Activated T-cell treated with anti-CD3 and anti-CD28 coated beads, Interleukin-2, amount 50 U/mL, for 24 hours (primary cell): ENCODE measurements at regions not wholly inside any gene's neighbourhood (a gene's known extent, or its start where the extent isn't known, plus 50 kb on each side); places are given as distances from the start of the nearest gene placed in this dataset.
"Not testable (repeated sequence)": the region's sequence is repeated elsewhere in the genome, so short reads cannot be mapped to it uniquely, and the experiment has no call there.

Experiments used
- DNase-seq: peaks from one replicate; pipeline ENCODE4 v3.0.0-alpha.2; 2020
- H3K27ac Mint-ChIP-seq: 2 replicates; pipeline ENCODE4 v1.8.0; 2020; ENCODE audit warnings: mild to moderate bottlenecking, mixed read lengths
- H3K27me3 Mint-ChIP-seq: 2 replicates; pipeline ENCODE4 v1.8.0; 2020; ENCODE audit warnings: mixed read lengths
- H3K36me3 Mint-ChIP-seq: 2 replicates; pipeline ENCODE4 v1.8.0; 2020; ENCODE audit warnings: low read depth, mixed read lengths
- H3K4me1 Mint-ChIP-seq: 2 replicates; pipeline ENCODE4 v1.8.0; 2020; ENCODE audit warnings: low read depth, mixed read lengths
- H3K4me3 Mint-ChIP-seq: 2 replicates; pipeline ENCODE4 v1.8.0; 2020; ENCODE audit warnings: mild to moderate bottlenecking, moderate library complexity, mixed read lengths
- H3K9me3 Mint-ChIP-seq: 2 replicates; pipeline ENCODE4 v1.8.0; 2020; ENCODE audit warnings: mixed read lengths

DNA sequence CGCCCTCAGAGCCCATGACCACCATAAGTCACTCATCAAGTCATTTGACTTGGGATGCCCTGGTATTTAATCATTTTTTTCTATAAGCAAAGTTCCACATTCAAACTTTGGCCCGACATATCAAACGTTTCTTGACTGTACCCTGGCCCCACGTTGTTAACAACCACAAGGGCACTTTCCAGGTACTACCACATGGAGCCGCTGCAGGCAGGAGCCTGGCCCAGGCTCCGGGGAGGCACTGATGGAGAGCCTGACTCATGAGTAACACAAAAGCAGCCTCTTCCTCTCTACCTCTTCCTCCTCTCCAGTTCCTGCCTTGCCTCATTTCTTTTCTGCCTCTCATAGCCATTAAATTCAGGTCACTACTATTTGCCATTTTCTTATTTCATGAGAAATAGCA is 95.9 kb upstream of the ADORA2B start:
- H3K27me3 Mint-ChIP-seq, H3K4me3 Mint-ChIP-seq, H3K9me3 Mint-ChIP-seq, H3K36me3 Mint-ChIP-seq, H3K4me1 Mint-ChIP-seq, H3K27ac Mint-ChIP-seq: not testable (repeated sequence)
- peak; percentile 65 for DNase-seq

- H3K27ac Mint-ChIP-seq = not testable (repeated sequence)
Measured at GRCh38 chr17:15850071-15850470, 94.9 kb upstream of the ADORA2B start.

GRCh38 chr17:15850687-15851086 is 94.2 kb upstream of the ADORA2B start:
- H3K36me3 Mint-ChIP-seq, H3K27me3 Mint-ChIP-seq, H3K27ac Mint-ChIP-seq, H3K4me1 Mint-ChIP-seq, H3K9me3 Mint-ChIP-seq, DNase-seq, H3K4me3 Mint-ChIP-seq: not testable (repeated sequence)

More at GRCh38 chr17:15850071-15850470, 94.9 kb upstream of the ADORA2B start:
- not testable (repeated sequence) for H3K4me3 Mint-ChIP-seq, H3K4me1 Mint-ChIP-seq, DNase-seq, H3K9me3 Mint-ChIP-seq, H3K36me3 Mint-ChIP-seq, H3K27me3 Mint-ChIP-seq

DNA sequence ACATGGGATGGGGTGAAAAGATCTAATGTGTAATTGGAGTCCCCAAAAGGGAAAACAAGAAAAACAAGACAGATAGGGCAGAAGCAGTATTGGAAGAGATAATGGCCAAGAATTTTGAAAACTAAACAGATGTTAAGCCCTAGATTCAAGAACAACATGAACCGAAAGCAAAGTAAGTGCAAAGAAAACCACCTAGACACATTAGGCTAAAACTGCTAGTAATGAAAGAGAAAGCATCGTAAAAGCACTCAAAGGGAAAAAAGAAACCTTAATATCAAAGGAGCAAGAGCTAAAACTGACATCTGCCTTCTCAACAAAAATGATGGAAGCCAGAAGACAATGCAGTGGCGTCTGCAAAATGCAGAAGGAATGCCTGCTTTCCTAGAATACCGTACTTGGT is 92.1 kb upstream of the ADORA2B start:
- not testable (repeated sequence) for DNase-seq, H3K27me3 Mint-ChIP-seq, H3K4me3 Mint-ChIP-seq, H3K9me3 Mint-ChIP-seq, H3K4me1 Mint-ChIP-seq, H3K36me3 Mint-ChIP-seq, H3K27ac Mint-ChIP-seq

DNA sequence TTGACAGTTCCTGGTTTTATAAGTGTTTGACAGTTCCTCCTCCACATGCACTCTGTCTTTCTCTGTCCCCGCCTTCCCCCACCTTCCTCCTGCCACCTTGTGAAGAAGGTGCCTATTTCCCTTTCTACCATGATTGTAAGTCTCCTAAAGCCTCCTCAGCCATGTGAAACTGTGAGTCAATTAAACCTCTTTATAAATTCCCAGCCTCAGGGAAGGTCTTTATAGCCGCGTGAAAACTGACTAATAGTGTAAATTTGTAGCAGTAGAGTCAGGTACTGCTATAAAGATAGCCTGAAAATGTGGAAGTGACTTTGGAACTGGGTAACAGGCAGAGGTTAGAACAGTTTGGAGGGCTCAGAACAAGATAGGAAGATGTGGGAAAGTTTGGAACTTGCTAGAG is 88.7 kb upstream of the ADORA2B start:
- H3K4me1 Mint-ChIP-seq, H3K4me3 Mint-ChIP-seq, H3K27ac Mint-ChIP-seq, H3K9me3 Mint-ChIP-seq, DNase-seq, H3K36me3 Mint-ChIP-seq, H3K27me3 Mint-ChIP-seq: not testable (repeated sequence)

DNA sequence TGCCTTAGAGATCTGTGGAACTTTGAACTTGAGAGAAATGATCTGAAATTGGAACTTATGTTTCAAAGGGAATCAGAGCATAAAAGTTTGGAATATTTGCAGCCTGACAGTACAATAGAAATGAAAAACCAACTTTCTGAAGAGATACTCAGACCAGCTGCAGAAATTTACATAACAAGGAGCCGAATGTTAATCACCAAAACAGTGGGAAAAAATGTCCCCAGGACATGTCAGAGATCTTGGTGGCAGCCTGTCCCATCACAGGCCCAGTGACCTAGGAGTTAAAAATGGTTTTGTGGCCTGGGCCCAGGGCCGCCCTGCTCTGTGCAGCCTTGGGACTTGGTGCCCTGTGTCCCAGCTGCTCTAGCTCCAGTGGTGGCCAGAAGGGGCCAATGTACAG is 88.2 kb upstream of the ADORA2B start:
- not testable (repeated sequence) for H3K4me3 Mint-ChIP-seq, DNase-seq, H3K9me3 Mint-ChIP-seq, H3K27me3 Mint-ChIP-seq, H3K36me3 Mint-ChIP-seq, H3K4me1 Mint-ChIP-seq, H3K27ac Mint-ChIP-seq

- H3K9me3 Mint-ChIP-seq, H3K27me3 Mint-ChIP-seq, H3K4me1 Mint-ChIP-seq, H3K4me3 Mint-ChIP-seq, DNase-seq, H3K36me3 Mint-ChIP-seq, H3K27ac Mint-ChIP-seq: not testable (repeated sequence)
Measured at GRCh38 chr17:15858082-15858481, 86.8 kb upstream of the ADORA2B start.

DNA sequence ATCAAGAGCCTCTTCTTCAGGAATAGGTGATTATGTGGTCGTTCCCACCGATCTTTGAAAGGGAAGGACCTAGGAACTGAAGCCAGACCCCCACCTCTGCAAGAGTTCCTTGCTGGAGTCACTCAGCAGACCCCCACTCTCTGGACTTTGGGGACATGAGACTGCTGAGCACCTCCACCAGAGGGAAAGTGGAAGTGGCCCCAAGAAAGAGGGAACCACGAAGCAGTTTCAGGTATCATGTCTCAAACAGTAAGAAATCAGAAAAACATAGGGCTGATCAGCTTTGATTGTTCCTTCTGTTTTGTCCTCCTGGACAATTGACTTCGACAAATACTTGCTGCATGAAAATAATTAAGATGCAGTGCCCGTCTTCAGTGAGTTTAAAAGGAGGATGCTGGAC is 84.2 kb upstream of the ADORA2B start:
- H3K4me1 Mint-ChIP-seq, H3K4me3 Mint-ChIP-seq, H3K36me3 Mint-ChIP-seq, H3K9me3 Mint-ChIP-seq, DNase-seq, H3K27me3 Mint-ChIP-seq, H3K27ac Mint-ChIP-seq: not testable (repeated sequence)

DNA sequence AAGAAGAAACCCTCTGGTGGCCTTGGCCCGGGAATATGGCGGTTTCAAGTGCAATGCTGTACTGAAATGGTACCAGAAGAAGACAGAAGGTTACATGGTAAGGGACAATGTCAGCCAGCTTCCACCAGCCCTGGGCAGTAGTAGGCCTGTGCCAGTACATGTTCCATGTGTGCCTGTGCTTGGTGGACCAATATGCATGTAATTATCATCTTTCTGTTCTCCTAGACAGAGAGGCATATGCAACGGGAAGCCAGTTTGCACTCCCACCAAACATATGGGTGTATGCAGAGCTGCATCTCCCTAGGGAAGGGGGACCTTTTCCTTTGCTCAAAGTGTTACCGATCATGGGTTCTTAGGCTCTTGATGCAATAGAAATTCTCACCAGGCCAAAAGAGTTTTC is 80.9 kb upstream of the ADORA2B start:
- H3K4me3 Mint-ChIP-seq, H3K27ac Mint-ChIP-seq, H3K36me3 Mint-ChIP-seq, H3K4me1 Mint-ChIP-seq, H3K27me3 Mint-ChIP-seq, DNase-seq, H3K9me3 Mint-ChIP-seq: not testable (repeated sequence)

DNA sequence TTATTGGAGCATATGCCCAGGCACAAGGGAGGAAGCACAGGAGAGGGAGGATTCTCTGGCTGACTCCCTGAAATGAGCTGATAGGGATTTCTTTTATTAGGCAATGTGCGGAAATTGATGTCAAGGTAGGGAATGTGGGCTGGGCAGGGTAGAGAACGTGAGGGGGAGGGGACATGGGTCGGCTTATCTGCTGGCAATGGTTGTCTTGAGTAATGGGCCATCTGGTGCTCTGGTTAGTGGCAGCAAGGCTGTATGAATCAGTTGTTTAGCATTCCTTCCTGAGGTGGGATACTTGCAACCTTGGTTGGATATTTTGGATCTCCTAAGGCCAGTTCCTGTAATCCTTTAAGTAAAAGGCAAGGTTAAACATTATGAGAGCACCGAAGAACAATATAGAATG is 80.5 kb upstream of the ADORA2B start:
- H3K27me3 Mint-ChIP-seq, H3K4me3 Mint-ChIP-seq, H3K36me3 Mint-ChIP-seq, H3K27ac Mint-ChIP-seq, H3K4me1 Mint-ChIP-seq, H3K9me3 Mint-ChIP-seq, DNase-seq: not testable (repeated sequence)

DNA sequence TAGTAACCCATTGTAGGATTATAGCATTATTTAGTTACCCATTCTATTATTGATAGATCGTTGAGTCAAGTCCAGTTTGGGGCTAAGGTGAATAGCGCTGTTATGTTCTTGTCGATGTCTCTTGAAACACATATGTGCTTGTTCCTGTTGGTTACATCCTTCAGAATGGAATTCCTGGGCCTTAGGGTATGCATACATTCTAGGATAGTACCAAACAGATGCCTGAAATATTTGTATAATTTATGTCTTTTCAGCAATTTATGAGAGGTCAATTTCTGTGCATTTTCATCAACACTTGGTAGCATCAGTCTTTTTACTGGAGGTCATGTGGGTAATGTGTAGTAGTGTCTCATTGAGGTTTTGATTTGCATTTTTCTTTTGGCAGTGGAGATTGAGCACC is 78.9 kb upstream of the ADORA2B start:
- H3K4me1 Mint-ChIP-seq, H3K9me3 Mint-ChIP-seq, H3K4me3 Mint-ChIP-seq, H3K27ac Mint-ChIP-seq, DNase-seq, H3K27me3 Mint-ChIP-seq, H3K36me3 Mint-ChIP-seq: not testable (repeated sequence)

- not testable (repeated sequence) for H3K4me3 Mint-ChIP-seq, DNase-seq, H3K27ac Mint-ChIP-seq, H3K4me1 Mint-ChIP-seq, H3K36me3 Mint-ChIP-seq, H3K27me3 Mint-ChIP-seq, H3K9me3 Mint-ChIP-seq
Measured at GRCh38 chr17:15867331-15867730, 77.6 kb upstream of the ADORA2B start.

DNA sequence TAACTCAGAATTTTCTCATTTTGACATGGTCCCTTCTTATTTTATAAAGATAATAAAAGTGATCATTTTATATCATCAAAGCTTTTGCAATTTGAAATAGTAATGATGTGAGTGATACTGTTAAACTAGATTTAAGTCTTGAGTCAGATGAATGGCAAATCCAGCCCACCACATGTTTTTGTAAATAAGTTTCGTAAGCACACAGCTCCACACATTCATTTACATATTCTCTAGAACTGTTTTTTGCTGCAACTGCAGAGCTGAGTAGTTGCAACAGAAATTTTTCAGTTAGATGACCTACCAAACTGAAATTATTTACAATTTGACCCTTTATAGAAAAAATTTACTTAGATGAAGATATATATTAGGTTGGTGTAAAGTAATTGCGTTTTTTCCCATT is 75.1 kb upstream of the ADORA2B start:
- not testable (repeated sequence) for H3K36me3 Mint-ChIP-seq, H3K9me3 Mint-ChIP-seq, H3K4me3 Mint-ChIP-seq, DNase-seq, H3K27ac Mint-ChIP-seq, H3K27me3 Mint-ChIP-seq, H3K4me1 Mint-ChIP-seq

GRCh38 chr17:15872677-15873076 is 72.3 kb upstream of the ADORA2B start:
- not testable (repeated sequence) for H3K9me3 Mint-ChIP-seq, H3K36me3 Mint-ChIP-seq, H3K4me1 Mint-ChIP-seq, H3K4me3 Mint-ChIP-seq, DNase-seq, H3K27ac Mint-ChIP-seq, H3K27me3 Mint-ChIP-seq

- not testable (repeated sequence) for DNase-seq, H3K9me3 Mint-ChIP-seq, H3K36me3 Mint-ChIP-seq, H3K4me1 Mint-ChIP-seq, H3K27me3 Mint-ChIP-seq, H3K4me3 Mint-ChIP-seq, H3K27ac Mint-ChIP-seq
Measured at GRCh38 chr17:15877882-15878500, 66.9 kb upstream of the ADORA2B start.

DNA sequence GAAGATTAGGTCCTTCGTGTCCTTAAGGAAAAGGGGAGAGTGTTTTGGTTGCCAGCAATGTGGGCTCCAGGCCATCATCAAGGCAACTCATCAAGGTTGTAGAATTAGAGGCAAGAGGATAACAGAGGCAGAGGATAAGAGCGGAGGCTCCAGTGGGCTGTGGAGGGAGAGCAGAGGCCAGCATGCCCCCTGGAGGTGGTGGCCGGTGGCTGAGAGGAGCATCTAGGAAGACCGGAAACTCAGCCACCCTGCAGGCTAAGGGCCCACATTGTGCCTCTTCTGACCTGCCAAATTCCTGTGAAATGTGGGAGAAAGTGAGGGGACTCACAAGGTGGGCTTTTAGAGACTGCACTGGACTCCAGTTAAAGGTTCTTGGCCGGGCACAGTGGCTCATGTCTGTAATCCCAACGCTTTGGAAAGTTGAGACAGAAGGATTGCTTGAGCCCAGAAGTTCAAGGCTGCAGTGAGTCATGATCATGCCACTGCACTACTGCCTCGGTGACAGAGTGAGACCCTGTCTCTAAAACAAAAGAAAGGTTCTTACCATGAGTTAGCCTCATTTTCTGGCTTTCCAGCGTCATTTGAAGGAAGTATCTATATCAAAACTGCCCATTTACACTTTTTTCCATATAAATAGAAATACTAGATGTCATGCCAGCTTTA is 62.7 kb upstream of the ADORA2B start:
- H3K4me1 Mint-ChIP-seq = peaks cover 17% of the 10 kb centered on the region
- H3K4me3 Mint-ChIP-seq = no peak overlapping the region
- no peaks in the 10 kb centered on the region for H3K36me3 Mint-ChIP-seq
- no peaks in the 10 kb centered on the region for H3K9me3 Mint-ChIP-seq
- H3K27me3 Mint-ChIP-seq = no peaks in the 10 kb centered on the region
- H3K27ac Mint-ChIP-seq = no peak overlapping the region
- no peak for DNase-seq
